Upper lobe of right lung (tissue), 1 donor: ENCODE measurements at regions not wholly inside any gene's neighbourhood (a gene's known extent, or its start where the extent isn't known, plus 50 kb on each side); places are given as distances from the start of the nearest gene placed in this dataset.

ENCODE experiments used
- ATAC-seq: fragments of 200-7000 bp; cut with Tn5 transposase; one replicate; pipeline ENCODE4 v1.9.1; 2020; ENCODE audit warnings: mild to moderate bottlenecking, moderate library complexity
- DNase-seq: peaks from one replicate; pipeline ENCODE4 v3.0.0-alpha.2; 2020
- H3K27ac ChIP-seq: fragments of 200-600 bp; one replicate; pipeline ENCODE4 v1.8.0; 2022
- H3K27me3 ChIP-seq: fragments of 200-600 bp; one replicate; pipeline ENCODE4 v1.8.0; 2022; ENCODE audit warnings: mild to moderate bottlenecking
- H3K36me3 ChIP-seq: fragments of 200-600 bp; one replicate; pipeline ENCODE4 v1.8.0; 2022
- H3K4me1 ChIP-seq: fragments of 200-600 bp; one replicate; pipeline ENCODE4 v1.8.0; 2022
- H3K4me3 ChIP-seq: fragments of 200-600 bp; one replicate; pipeline ENCODE4 v1.8.0; 2022; ENCODE audit warnings: mild to moderate bottlenecking
- H3K9me3 ChIP-seq: fragments of 200-600 bp; one replicate; pipeline ENCODE4 v1.8.0; 2022
- CTCF ChIP-seq: fragments of 200-600 bp; IDR thresholded peaks from one replicate; pipeline ENCODE4 v1.8.0; 2022; ENCODE audit warnings: antibody characterized with exemption
- intact Hi-C: fragments of 100-400 bp; cut with DNase I; formaldehyde crosslinking; loops from one replicate; pipeline ENCODE4 v1.11.0; 2022
- donor health status: DM: no; HTN: yes; CAD: no; lungs with severe emphysema.

GRCh38 chr15:70497661-70498060, 265.7 kb downstream of the UACA start:
- peaks cover 5% of the 10 kb centered on the region for H3K4me1 ChIP-seq
- H3K36me3 ChIP-seq: no peaks in the 10 kb centered on the region
- no peak overlapping the region for H3K27ac ChIP-seq
- TF ChIP-seq CTCF: no peak
- peak; percentile 31 for DNase-seq
- intact Hi-C loops: loop anchor here (10.0 kb wide), 1 partner anchor 1023 kb away; no protein-coding TSS in a partner anchor
- no peaks in the 10 kb centered on the region for H3K9me3 ChIP-seq
- no peak overlapping the region for H3K4me3 ChIP-seq
- H3K27me3 ChIP-seq: no peaks in the 10 kb centered on the region
- no peak for ATAC-seq

GRCh38 chr15:70495991-70496599, 267.3 kb downstream of the UACA start:
- intact Hi-C loops: loop anchor here (10.0 kb wide), 1 partner anchor 1021 kb away; no protein-coding TSS in a partner anchor
- peak; percentile 23 for DNase-seq
- TF ChIP-seq CTCF: no peak
- H3K27ac ChIP-seq: no peak overlapping the region
- no peaks in the 10 kb centered on the region for H3K36me3 ChIP-seq
- peaks cover 20% of the 10 kb centered on the region for H3K4me1 ChIP-seq
- H3K27me3 ChIP-seq: no peaks in the 10 kb centered on the region
- ATAC-seq: no peak
- no peak overlapping the region for H3K4me3 ChIP-seq
- H3K9me3 ChIP-seq: no peaks in the 10 kb centered on the region

GRCh38 chr15:70494852-70495571, 268.3 kb downstream of the UACA start:
- no peaks in the 10 kb centered on the region for H3K27me3 ChIP-seq
- intact Hi-C loops: loop anchor here (10.0 kb wide), 1 partner anchor 1020 kb away; no protein-coding TSS in a partner anchor
- no peak for TF ChIP-seq CTCF
- no peaks in the 10 kb centered on the region for H3K36me3 ChIP-seq
- no peak overlapping the region for H3K27ac ChIP-seq
- DNase-seq (no peak), ATAC-seq (no peak)
- H3K4me3 ChIP-seq: no peak overlapping the region
- H3K9me3 ChIP-seq: no peaks in the 10 kb centered on the region
- peaks cover 21% of the 10 kb centered on the region for H3K4me1 ChIP-seq

- Histone ChIP-seq H3K4me1 (peaks cover 21% of the 10 kb centered on the region), H3K27ac (no peak overlapping the region), H3K9me3 (no peaks in the 10 kb centered on the region), H3K36me3 (no peaks in the 10 kb centered on the region), H3K27me3 (no peaks in the 10 kb centered on the region), H3K4me3 (no peak overlapping the region)
- intact Hi-C loops: loop anchor here (10.0 kb wide), 1 partner anchor 1020 kb away; no protein-coding TSS in a partner anchor
- DNase-seq (no peak), ATAC-seq (no peak)
- no peak for TF ChIP-seq CTCF
These were observed 268.9 kb downstream of the UACA start for GRCh38 chr15:70494517-70494851.

- Histone ChIP-seq H3K9me3 (no peaks in the 10 kb centered on the region), H3K27me3 (no peaks in the 10 kb centered on the region), H3K4me3 (no peak overlapping the region), H3K4me1 (peaks cover 21% of the 10 kb centered on the region), H3K36me3 (no peaks in the 10 kb centered on the region), H3K27ac (no peak overlapping the region)
- ATAC-seq: no peak
- TF ChIP-seq CTCF: no peak
- no peak for DNase-seq
- intact Hi-C loops: loop anchor here (10.0 kb wide), 1 partner anchor 1019 kb away; no protein-coding TSS in a partner anchor
These were observed 269.4 kb downstream of the UACA start for GRCh38 chr15:70493787-70494516.
